ENCODE measurements at regions not wholly inside any gene's neighbourhood (a gene's known extent, or its start where the extent isn't known, plus 50 kb on each side); places are given as distances from the start of the nearest gene placed in this dataset.

DNA sequence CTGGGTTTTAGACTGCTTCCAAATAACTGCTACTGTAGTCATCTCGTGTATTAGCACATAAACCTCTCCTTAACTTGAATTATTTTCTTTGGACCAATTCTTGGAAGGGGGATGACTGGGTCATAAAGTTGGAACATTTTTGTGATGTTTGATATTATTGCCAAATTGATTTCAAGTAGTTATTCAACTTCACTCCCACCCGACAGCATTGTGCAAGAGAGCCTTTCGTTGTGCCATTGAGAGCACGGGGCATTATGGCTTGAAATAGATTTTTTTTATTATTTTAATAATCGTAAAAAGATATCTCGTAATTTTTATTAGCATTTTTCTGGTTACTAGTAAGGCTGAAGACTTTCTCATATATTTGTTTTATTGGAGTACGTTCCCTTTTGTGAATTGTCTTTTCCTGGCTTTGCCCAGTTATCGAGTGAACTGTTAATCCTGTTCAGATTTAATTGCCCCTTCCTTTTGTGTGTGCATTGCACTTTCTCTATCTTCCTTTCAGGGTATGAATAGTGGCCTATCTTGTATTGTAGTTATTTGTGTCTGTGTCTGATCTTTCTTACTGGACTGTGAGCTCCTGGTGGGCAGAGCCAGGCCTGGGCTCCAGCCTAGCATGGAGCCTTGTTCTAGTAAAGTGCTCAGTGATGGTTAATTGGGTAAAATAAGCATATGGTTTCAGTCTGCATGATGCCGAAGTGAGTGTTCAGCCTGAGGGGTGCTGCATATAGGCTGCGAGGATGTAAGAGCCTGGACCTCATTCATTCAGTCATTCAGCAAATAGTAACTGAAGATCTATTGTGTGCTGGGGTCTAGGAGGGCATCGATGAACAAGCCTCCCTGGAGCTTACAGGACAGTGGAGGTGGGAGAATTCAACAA, 93.5 kb upstream of the SHB start:
- Mint-ChIP-seq H3K4me1 (peaks cover 2% of the 10 kb centered on the region), H3K9me3 (ENCODE audit: low read depth) (no peaks in the 10 kb centered on the region), H3K36me3 (ENCODE audit: low read depth) (no peaks in the 10 kb centered on the region), H3K27me3 (no peaks in the 10 kb centered on the region), H3K27ac (no peak overlapping the region), H3K4me3 (no peak overlapping the region)
- DNase-seq (no peak), ATAC-seq (no peak)
- intact Hi-C loops (cut with DNase I, micrococcal nuclease): no loop called here
- ChIA-PET CTCF (interaction anchor here (0.7 to 2.0 kb wide), 6 partner anchors 13 to 242 kb away, joined by 3 to 10 read pairs (median 4); no protein-coding TSS in a partner anchor), POLR2A (no interaction called here)

DNA sequence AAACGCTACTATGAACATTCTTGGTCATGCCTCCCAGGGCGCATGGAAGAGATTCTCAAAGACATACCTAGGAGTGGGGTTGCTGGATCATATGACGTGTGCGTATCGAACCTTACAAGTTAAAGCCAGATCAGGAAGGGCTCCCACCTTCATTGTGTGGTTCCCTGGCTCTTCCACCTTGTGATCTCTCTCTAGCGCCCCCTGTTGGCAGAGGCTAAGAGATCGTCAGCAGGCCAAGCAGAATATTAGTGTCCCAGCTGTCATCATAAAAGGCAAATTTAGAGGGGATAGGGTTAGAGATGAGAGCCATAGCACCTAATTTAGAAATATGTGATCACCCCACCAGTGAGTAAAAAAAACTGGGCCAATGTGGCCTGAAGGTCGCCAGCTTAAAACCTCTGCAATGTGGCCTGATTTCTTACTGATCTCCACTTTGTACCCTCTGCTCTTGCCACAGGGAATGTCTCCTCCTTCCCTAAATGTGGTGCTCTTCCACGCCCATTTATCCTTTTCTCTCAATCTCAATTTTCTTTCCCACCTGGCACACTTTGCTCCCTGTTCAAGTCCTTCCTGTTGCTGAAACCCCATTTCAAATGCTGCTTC, 91.7 kb upstream of the SHB start:
- Mint-ChIP-seq H3K36me3 (ENCODE audit: low read depth) (no peaks in the 10 kb centered on the region), H3K4me3 (no peak overlapping the region)
- CTCF ChIA-PET: interaction anchor here (0.8 to 3.1 kb wide), 14 partner anchors 9 to 249 kb away, joined by 3 to 28 read pairs (median 6); no protein-coding TSS in a partner anchor

DNA sequence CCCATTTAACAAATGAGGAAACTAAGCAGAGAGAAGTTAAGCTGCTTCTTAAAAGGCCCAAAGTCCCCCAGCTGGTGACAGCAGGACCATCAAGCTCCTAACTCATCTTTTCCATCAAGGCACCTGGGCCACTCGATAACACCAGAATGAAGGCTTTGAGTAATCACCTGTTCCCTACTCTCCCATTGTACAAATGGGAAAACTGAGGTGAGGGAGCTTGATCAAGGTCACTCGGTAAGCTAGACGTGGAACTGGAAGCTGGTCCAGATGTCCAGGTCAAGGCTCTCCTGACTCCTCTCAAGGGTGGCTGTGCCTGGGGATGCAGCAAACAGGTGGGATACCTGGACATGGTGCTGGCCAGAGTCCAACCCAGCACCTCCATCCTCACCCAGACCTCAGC, 90.6 kb upstream of the SHB start:
- Mint-ChIP-seq H3K27ac (no peak overlapping the region), H3K27me3 (no peaks in the 10 kb centered on the region), H3K36me3 (ENCODE audit: low read depth) (no peaks in the 10 kb centered on the region), H3K4me1 (peaks cover under 1% of the 10 kb centered on the region), H3K9me3 (ENCODE audit: low read depth) (no peaks in the 10 kb centered on the region), H3K4me3 (no peak overlapping the region)
- POLR2A ChIA-PET: no interaction called here
- no peak for ATAC-seq
- no peak for DNase-seq
- intact Hi-C loops (cut with DNase I, micrococcal nuclease): no loop called here
- CTCF ChIA-PET: interaction anchor here (0.7 to 3.1 kb wide), 11 partner anchors 9 to 467 kb away, joined by 3 to 28 read pairs (median 4); no protein-coding TSS in a partner anchor

More for the DNA sequence above, 91.7 kb upstream of the SHB start:
- Mint-ChIP-seq H3K4me1 (peaks cover 2% of the 10 kb centered on the region), H3K9me3 (ENCODE audit: low read depth) (no peaks in the 10 kb centered on the region), H3K27me3 (no peaks in the 10 kb centered on the region), H3K27ac (no peak overlapping the region)
- peak; percentile 72 for ATAC-seq
- peak; percentile 83 for DNase-seq
- POLR2A ChIA-PET: no interaction called here
- intact Hi-C loops (cut with DNase I, micrococcal nuclease): loop anchor here (1.0 to 2.0 kb wide), 4 partner anchors 72 to 414 kb away; no protein-coding TSS in a partner anchor

DNA sequence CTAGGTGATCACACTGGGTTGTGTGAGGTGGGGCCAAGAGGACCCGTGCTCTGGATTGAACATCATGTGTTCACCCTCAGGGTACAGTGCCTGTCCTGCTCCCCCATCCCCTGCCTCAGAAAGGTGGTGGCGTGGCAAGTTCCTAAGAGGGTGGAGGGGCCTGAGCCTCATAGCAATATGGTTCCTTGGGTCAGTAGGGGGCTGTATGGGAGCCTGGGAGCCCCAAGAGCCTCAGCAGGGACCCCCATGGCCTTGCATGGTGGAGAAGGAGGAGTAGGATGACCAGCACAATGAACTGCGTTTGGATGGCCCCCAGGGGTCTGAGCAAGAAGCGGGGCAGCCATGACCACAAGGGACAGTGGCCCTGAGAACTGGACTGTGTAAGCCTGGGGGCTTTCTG, 89.6 kb upstream of the SHB start:
- ATAC-seq (no peak), DNase-seq (no peak)
- Mint-ChIP-seq H3K4me3 (no peak overlapping the region), H3K27me3 (no peaks in the 10 kb centered on the region), H3K9me3 (ENCODE audit: low read depth) (no peaks in the 10 kb centered on the region), H3K4me1 (no peaks in the 10 kb centered on the region), H3K27ac (no peak overlapping the region), H3K36me3 (ENCODE audit: low read depth) (no peaks in the 10 kb centered on the region)
- CTCF ChIA-PET: interaction anchor here (0.6 kb wide), 1 partner anchor 23 kb away, joined by 3 read pairs; no protein-coding TSS in a partner anchor
- POLR2A ChIA-PET: no interaction called here
- intact Hi-C loops (cut with DNase I, micrococcal nuclease): no loop called here

DNA sequence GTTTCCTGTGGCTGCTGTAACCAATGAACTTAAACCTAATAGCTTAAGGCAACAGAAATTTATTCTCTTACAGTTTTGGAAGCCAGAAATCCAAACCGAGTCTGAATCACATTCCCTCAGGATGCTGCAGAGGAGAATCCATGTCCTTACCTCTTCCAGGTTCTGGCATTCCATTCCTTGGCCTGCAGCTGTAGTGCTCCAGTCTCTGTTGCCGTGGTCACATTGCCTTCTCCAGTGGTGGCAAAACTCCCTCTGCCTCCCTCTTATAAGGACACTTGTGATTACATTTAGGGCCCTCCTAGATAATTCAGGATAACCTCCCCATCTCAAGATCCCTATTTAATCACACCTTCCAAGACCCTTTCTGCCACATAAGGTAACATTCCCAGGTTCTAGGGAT, 88.7 kb upstream of the SHB start:
- intact Hi-C loops (cut with DNase I, micrococcal nuclease): no loop called here
- ATAC-seq: no peak
- no peak overlapping the region for H3K27ac Mint-ChIP-seq
- CTCF ChIA-PET: interaction anchor here (0.6 to 0.7 kb wide), 2 partner anchors 24 to 244 kb away, joined by 3 read pairs; no protein-coding TSS in a partner anchor
- DNase-seq: no peak
- H3K4me1 Mint-ChIP-seq: no peaks in the 10 kb centered on the region
- H3K4me3 Mint-ChIP-seq: no peak overlapping the region
- no peaks in the 10 kb centered on the region for H3K9me3 Mint-ChIP-seq (ENCODE audit: low read depth)
- no peaks in the 10 kb centered on the region for H3K36me3 Mint-ChIP-seq (ENCODE audit: low read depth)
- H3K27me3 Mint-ChIP-seq: no peaks in the 10 kb centered on the region
- POLR2A ChIA-PET: no interaction called here

DNA sequence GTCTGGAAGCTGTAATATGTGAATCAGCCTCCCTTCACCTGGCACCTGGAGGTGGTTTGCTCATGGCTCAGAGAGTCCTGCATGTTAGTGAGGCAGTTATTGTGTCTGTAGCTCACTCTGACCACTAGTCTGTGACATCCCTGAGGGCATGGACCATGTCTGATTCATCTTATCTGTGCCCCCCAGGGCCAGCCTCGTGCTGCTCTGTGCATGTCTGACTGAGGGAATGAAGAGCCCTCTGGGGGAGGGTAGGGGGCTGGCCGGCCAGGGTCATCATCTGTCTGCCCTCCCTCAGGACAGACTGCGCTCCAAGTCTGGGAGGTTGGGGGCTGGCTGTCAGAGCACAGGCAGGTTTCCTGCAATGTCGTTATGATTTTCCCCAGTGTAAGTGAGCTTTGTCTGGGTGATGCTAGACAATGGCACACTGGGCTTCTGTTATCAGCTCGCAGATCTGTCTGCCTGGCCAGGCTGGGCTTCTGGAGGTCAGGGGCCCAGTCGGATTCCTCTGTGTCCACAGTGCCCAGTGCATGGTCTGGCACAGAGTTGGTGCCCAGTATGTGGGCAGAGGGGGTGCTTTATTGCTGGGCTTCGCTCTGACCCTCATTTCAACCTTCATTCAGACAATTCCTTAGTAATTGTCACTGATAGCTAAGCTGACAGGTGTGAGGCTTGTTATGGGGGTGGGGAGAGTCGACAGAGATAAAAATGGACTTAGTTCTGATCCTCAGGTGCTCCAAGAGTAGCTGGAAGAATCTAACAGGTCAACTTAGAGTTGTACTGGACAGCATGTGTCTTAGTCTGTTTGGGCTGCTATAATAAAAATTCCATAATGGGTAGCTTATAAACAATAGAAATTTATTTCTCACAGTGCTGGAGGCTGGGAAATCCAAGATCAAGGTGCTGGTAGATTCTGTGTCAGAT, 85.7 kb upstream of the SHB start:
- DNase-seq (no peak), ATAC-seq (no peak)
- Mint-ChIP-seq H3K9me3 (ENCODE audit: low read depth) (no peaks in the 10 kb centered on the region), H3K27ac (no peak overlapping the region), H3K4me1 (no peaks in the 10 kb centered on the region), H3K4me3 (no peak overlapping the region), H3K36me3 (ENCODE audit: low read depth) (no peaks in the 10 kb centered on the region), H3K27me3 (peaks cover 3% of the 10 kb centered on the region)
- ChIA-PET POLR2A (no interaction called here), CTCF (no interaction called here)
- intact Hi-C loops (cut with DNase I, micrococcal nuclease): no loop called here

DNA sequence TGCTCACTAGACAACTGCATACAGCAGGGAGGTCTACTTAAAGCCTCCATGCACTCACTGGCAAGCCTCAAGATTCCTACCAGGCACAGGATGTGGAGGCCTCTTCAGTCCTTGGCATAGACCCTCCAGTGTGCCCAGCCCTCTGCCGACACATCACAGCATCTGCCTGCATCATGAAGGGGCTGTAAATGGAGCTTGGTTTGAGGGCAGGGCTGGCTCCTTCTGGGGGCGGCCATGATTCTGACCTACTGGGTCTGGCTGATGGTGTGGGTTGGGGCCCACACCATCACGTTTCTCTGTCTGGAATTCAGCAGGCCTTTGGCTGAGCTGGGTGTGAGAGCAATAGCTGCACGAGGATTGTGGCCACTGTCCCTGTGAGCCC, 84.9 kb upstream of the SHB start:
- DNase-seq: no peak
- Mint-ChIP-seq H3K9me3 (ENCODE audit: low read depth) (no peaks in the 10 kb centered on the region), H3K4me3 (no peak overlapping the region), H3K27me3 (peaks cover 8% of the 10 kb centered on the region), H3K36me3 (ENCODE audit: low read depth) (no peaks in the 10 kb centered on the region), H3K27ac (no peak overlapping the region), H3K4me1 (no peaks in the 10 kb centered on the region)
- no peak for ATAC-seq
- ChIA-PET POLR2A (no interaction called here), CTCF (no interaction called here)
- intact Hi-C loops (cut with DNase I, micrococcal nuclease): no loop called here

DNA sequence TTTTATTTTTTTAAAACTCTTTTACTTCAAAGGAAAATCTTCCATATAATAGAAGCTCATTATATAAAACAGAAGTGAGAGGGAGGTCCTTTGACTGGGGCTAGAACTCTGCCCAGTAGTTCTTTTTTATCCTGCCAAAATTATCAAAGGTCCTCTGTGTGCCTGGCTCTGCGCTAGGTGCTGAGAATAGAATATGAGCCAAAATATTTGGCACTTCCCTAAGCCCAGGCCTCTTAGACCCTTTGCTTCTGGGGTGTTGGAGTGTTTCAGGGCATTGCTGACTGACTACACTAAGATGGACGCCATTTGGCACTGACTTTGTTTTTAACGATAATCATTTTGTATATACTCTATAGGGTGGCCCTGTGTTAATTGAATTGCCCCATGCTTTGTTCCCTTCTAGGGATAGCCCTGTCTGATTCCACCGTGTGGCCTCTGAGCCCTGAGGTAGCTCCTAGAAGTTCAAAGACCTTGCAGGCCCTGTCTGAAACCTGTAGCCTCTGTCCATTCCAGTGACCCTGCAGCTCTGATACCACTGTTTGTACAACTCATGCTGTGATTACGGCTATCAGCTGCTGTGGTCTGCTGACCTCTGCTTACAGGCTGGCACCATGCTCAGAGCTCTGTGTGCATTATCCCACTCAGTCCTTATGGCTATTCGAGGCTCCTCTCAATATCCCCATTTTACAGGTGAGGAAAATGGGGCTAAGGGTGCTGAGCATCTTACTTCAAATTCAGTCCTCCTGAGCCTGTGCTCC, 84.3 kb upstream of the SHB start:
- ATAC-seq: no peak
- ChIA-PET CTCF (interaction anchor here (1.4 kb wide), 1 partner anchor 16 kb away, joined by 3 read pairs; no protein-coding TSS in a partner anchor), POLR2A (no interaction called here)
- no peaks in the 10 kb centered on the region for H3K4me1 Mint-ChIP-seq
- no peak overlapping the region for H3K27ac Mint-ChIP-seq
- no peak overlapping the region for H3K4me3 Mint-ChIP-seq
- H3K9me3 Mint-ChIP-seq (ENCODE audit: low read depth): no peaks in the 10 kb centered on the region
- intact Hi-C loops (cut with DNase I, micrococcal nuclease): no loop called here
- no peak for DNase-seq
- no peaks in the 10 kb centered on the region for H3K36me3 Mint-ChIP-seq (ENCODE audit: low read depth)
- H3K27me3 Mint-ChIP-seq: peaks cover 8% of the 10 kb centered on the region

DNA sequence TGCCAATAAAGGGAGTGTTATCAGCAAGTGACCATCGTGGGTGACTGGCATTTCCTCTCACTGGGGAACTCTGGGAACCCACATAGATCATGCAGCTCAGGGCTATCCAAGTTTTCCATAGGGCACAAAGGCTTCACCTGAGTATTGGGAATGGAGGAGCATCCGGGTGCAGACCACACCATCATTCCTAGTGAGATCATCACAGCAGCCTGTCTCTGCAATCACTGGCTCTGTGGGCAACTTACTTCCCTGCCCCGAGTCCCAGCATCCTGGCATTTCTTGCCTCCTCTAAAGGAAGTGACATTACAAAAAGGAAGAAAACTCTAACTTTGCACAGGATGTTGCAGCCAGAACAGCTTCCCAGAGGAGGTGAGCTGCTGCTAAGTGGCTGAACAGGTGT, 80.6 kb upstream of the SHB start:
- no peaks in the 10 kb centered on the region for H3K36me3 Mint-ChIP-seq (ENCODE audit: low read depth)
- peaks cover 10% of the 10 kb centered on the region for H3K27me3 Mint-ChIP-seq
- no peak for ATAC-seq
- no peak overlapping the region for H3K27ac Mint-ChIP-seq
- no peak for DNase-seq
- intact Hi-C loops (cut with DNase I, micrococcal nuclease): no loop called here
- no peaks in the 10 kb centered on the region for H3K9me3 Mint-ChIP-seq (ENCODE audit: low read depth)
- ChIA-PET POLR2A (no interaction called here), CTCF (interaction anchor here (0.6 to 2.6 kb wide), 3 partner anchors 11 to 109 kb away, joined by 3 to 9 read pairs (median 3); no protein-coding TSS in a partner anchor)
- no peak overlapping the region for H3K4me3 Mint-ChIP-seq
- no peaks in the 10 kb centered on the region for H3K4me1 Mint-ChIP-seq

DNA sequence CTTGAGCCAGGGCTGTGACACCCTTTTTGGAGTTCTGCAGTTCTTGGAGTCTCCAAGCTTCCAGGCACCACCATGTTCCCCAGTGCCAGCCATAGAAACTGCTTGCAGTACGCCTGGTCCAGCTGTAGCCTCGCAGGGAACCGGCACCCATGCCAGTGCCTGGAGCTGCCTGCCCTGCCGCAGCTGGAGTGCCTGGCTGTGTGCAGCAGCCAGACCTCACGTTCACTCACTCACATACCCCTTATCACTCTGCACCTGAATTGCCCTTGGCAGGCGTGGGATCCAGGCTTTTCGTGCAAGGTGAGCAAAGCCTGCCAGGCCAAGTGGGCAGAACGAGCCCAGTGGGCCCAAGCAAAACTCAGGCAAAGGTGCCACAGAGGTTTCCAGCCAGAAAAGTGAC, 77.8 kb upstream of the SHB start:
- ChIA-PET CTCF (interaction anchor here (1.1 kb wide), 1 partner anchor 9 kb away, joined by 3 read pairs; no protein-coding TSS in a partner anchor), POLR2A (no interaction called here)
- H3K4me3 Mint-ChIP-seq: no peak overlapping the region
- no peaks in the 10 kb centered on the region for H3K9me3 Mint-ChIP-seq (ENCODE audit: low read depth)
- no peak overlapping the region for H3K27ac Mint-ChIP-seq
- intact Hi-C loops (cut with DNase I, micrococcal nuclease): no loop called here
- ATAC-seq: no peak
- peaks cover 16% of the 10 kb centered on the region for H3K27me3 Mint-ChIP-seq
- no peaks in the 10 kb centered on the region for H3K36me3 Mint-ChIP-seq (ENCODE audit: low read depth)
- no peak for DNase-seq
- H3K4me1 Mint-ChIP-seq: no peaks in the 10 kb centered on the region

Measured in activated CD4-positive, alpha-beta T cell treated with anti-CD3 and anti-CD28 coated beads for 36 hours (primary cell).